ENCODE measurements at regions not wholly inside any gene's neighbourhood (a gene's known extent, or its start where the extent isn't known, plus 50 kb on each side); places are given as distances from the start of the nearest gene placed in this dataset.
"Not testable (repeated sequence)": the region's sequence is repeated elsewhere in the genome, so short reads cannot be mapped to it uniquely, and the experiment has no call there.

DNA sequence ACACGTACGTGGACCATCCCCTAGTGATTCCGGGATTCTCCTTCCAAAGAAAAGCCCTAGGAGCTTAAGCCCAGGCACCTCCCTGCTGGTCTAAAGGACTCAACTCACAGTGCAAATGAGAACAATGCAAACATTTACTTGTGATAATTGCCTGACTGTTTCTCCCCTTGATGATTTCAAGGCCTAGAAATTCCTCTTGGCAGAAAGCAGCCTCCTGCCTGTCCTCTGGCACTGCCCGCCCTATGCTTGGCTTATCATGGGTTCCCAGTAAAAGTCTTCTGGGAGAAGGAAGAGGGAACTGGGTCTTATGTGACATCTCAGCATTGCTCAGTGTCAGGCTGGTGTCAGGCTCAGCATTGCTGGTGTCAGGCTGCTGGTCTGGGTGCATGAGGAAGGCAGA, 351.8 kb downstream of the SHANK2 start:
- Histone ChIP-seq H3K9ac (ENCODE audit: low read length) (no peak overlapping the region), H3K4me1 (ENCODE audit: control insufficient read depth, insufficient read depth, low read length) (no peaks in the 10 kb centered on the region), H3K36me3 (ENCODE audit: control insufficient read depth, insufficient read depth, low read length) (no peaks in the 10 kb centered on the region), H3K27ac (ENCODE audit: low read depth, low read length) (no peak overlapping the region), H3K27me3 (ENCODE audit: control insufficient read depth, insufficient read depth, low read length) (no peaks in the 10 kb centered on the region), H3K4me3 (ENCODE audit: low read depth, low read length) (no peak overlapping the region), H3K9me3 (ENCODE audit: control insufficient read depth, insufficient read depth, low read depth, low read length) (peaks cover 14% of the 10 kb centered on the region; the same call in 1 of the 2 replicates)

- H3K27ac ChIP-seq (ENCODE audit: low read depth, low read length) = no peak overlapping the region
- no peaks in the 10 kb centered on the region for H3K27me3 ChIP-seq (ENCODE audit: control insufficient read depth, insufficient read depth, low read length)
- no peak overlapping the region for H3K9ac ChIP-seq (ENCODE audit: low read length)
- H3K4me1 ChIP-seq (ENCODE audit: control insufficient read depth, insufficient read depth, low read length) = peaks cover 1% of the 10 kb centered on the region; the same call in 1 of the 2 replicates
- H3K4me3 ChIP-seq (ENCODE audit: low read depth, low read length) = no peak overlapping the region
- no peaks in the 10 kb centered on the region for H3K36me3 ChIP-seq (ENCODE audit: control insufficient read depth, insufficient read depth, low read length)
- peaks cover 12% of the 10 kb centered on the region; the same call in 1 of the 2 replicates for H3K9me3 ChIP-seq (ENCODE audit: control insufficient read depth, insufficient read depth, low read depth, low read length)
Observed at GRCh38 chr11:70901951-70902521, 350.3 kb downstream of the SHANK2 start.

DNA sequence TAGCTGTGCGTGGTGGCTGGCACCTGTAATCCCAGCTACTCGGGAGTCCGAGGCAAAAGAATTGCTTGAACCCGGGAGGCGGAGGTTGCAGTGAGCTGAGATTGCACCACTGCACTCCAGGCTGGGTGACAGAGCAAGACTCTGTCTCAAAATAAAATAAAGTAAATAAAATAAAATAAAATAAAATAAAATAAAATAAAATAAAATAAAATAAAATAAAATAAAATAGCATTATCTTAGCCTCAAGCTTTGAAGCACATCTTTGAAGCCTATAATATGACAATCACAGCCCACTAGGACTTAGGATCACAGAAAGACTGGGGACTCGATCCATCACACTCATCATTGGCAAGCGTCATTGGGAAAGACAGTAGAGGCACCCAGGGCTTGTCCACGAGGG, 349.1 kb downstream of the SHANK2 start:
- H3K4me3 ChIP-seq (ENCODE audit: low read depth, low read length); H3K27ac ChIP-seq (ENCODE audit: low read depth, low read length); H3K9me3 ChIP-seq (ENCODE audit: control insufficient read depth, insufficient read depth, low read depth, low read length); H3K4me1 ChIP-seq (ENCODE audit: control insufficient read depth, insufficient read depth, low read length); H3K9ac ChIP-seq (ENCODE audit: low read length); H3K36me3 ChIP-seq (ENCODE audit: control insufficient read depth, insufficient read depth, low read length); H3K27me3 ChIP-seq (ENCODE audit: control insufficient read depth, insufficient read depth, low read length): not testable (repeated sequence)

DNA sequence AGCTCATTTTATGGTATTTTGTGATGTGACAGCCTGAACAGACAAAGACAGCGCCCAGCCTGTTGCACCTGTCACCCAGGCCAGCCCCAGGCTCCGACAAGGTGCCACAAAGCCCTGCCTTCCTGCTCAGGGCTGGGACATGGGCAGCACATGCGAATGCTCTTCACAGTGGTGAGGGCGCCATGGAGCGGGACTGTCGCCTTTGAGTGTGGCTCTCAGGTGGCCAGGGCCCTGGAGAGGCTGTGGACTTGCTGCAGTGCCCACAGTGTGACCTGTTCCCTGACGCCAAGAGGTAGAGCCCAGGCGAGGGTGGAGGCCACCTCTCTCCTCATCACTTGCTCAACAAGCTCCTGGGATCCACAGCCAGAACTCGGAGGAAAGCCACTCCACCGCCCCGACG, 346.3 kb downstream of the SHANK2 start:
- Histone ChIP-seq H3K27ac (ENCODE audit: low read depth, low read length) (no peak overlapping the region), H3K36me3 (ENCODE audit: control insufficient read depth, insufficient read depth, low read length) (no peaks in the 10 kb centered on the region)

DNA sequence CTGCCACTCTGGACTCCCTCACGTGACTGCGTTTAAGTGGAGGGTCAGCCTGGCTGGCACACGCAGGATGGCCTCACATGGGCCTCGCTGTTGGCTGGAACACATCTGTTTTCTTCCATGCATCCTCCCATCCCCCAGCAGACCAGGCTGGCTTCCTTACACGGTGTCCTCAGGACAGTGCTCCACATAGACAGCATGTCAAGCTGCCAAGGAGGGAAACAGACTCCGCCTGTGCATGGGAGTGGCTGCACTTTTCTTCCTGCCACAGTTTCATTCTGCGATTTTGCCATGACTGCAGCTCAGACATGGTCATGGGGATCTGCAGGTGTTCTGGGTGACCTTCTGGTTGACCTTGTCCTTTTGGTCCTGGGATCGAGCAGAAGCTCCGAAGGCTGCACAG, 344.2 kb downstream of the SHANK2 start:
- no peak overlapping the region for H3K4me3 ChIP-seq (ENCODE audit: low read depth, low read length)
- H3K9ac ChIP-seq (ENCODE audit: low read length) = no peak overlapping the region
- H3K4me1 ChIP-seq (ENCODE audit: control insufficient read depth, insufficient read depth, low read length) = peaks cover 2% of the 10 kb centered on the region; the same call in 1 of the 2 replicates
- no peaks in the 10 kb centered on the region for H3K27me3 ChIP-seq (ENCODE audit: control insufficient read depth, insufficient read depth, low read length)
- H3K27ac ChIP-seq (ENCODE audit: low read depth, low read length) = no peak overlapping the region
- H3K36me3 ChIP-seq (ENCODE audit: control insufficient read depth, insufficient read depth, low read length) = no peaks in the 10 kb centered on the region
- H3K9me3 ChIP-seq (ENCODE audit: control insufficient read depth, insufficient read depth, low read depth, low read length) = no peaks in the 10 kb centered on the region

More for the DNA sequence above, 346.3 kb downstream of the SHANK2 start:
- H3K27me3 ChIP-seq (ENCODE audit: control insufficient read depth, insufficient read depth, low read length) = no peaks in the 10 kb centered on the region
- no peak overlapping the region for H3K9ac ChIP-seq (ENCODE audit: low read length)
- peaks cover 2% of the 10 kb centered on the region; the same call in 1 of the 2 replicates for H3K4me1 ChIP-seq (ENCODE audit: control insufficient read depth, insufficient read depth, low read length)
- H3K9me3 ChIP-seq (ENCODE audit: control insufficient read depth, insufficient read depth, low read depth, low read length) = no peaks in the 10 kb centered on the region
- no peak overlapping the region for H3K4me3 ChIP-seq (ENCODE audit: low read depth, low read length)

DNA sequence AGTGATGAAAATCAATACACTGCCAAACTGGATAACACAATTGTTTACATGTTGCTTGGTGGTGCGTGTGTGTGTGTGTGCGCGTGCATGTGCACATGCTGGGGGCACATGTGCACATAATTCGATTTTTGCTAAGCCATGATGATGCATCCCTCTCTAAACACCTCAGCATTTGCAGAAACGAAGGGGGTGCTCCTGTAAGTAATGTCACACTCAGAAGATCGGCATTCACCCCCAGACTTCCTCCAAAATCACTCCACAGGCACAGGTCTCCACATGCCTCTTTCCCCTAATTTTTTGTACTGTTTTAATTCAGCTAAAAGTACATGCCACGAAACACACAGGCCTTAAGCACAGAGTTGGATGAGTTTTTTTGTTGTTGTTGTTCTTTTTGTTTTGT, 341.5 kb downstream of the SHANK2 start:
- H3K4me3 ChIP-seq (ENCODE audit: low read depth, low read length) = no peak overlapping the region
- H3K36me3 ChIP-seq (ENCODE audit: control insufficient read depth, insufficient read depth, low read length) = no peaks in the 10 kb centered on the region
- no peaks in the 10 kb centered on the region for H3K27me3 ChIP-seq (ENCODE audit: control insufficient read depth, insufficient read depth, low read length)
- no peaks in the 10 kb centered on the region for H3K9me3 ChIP-seq (ENCODE audit: control insufficient read depth, insufficient read depth, low read depth, low read length)
- H3K9ac ChIP-seq (ENCODE audit: low read length) = no peak overlapping the region
- peaks cover 9% of the 10 kb centered on the region for H3K4me1 ChIP-seq (ENCODE audit: control insufficient read depth, insufficient read depth, low read length)
- H3K27ac ChIP-seq (ENCODE audit: low read depth, low read length) = no peak overlapping the region

DNA sequence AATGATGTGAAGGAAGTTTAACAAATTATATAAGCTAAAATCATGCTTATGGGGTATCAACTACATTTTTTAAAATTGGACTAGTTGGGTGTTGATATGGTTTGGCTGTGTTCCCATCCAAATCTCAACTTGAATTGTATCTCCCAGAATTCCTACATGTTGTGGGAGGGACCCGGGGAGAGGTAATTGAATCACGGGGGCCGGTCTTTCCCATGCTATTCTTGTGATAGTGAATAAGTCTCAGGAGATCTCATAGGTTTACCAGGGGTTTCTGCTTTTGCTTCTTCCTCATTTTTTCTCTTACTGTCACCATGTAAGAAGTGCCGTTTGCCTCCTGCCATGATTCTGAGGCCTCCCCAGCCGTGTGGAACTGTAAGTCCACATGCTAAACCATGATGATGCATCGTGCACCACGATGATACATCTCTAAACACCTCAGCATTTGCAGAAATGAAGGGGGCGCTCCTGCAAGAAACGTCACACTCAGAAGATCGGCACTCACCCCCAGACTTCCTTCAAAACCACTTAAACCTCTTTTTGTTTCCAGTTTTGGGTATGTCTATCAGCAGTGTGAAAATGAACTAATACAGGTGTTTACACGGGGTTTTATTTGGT, 340.0 kb downstream of the SHANK2 start:
- peaks cover 6% of the 10 kb centered on the region; the same call in 1 of the 2 replicates for H3K4me1 ChIP-seq (ENCODE audit: control insufficient read depth, insufficient read depth, low read length)
- no peaks in the 10 kb centered on the region for H3K36me3 ChIP-seq (ENCODE audit: control insufficient read depth, insufficient read depth, low read length)

DNA sequence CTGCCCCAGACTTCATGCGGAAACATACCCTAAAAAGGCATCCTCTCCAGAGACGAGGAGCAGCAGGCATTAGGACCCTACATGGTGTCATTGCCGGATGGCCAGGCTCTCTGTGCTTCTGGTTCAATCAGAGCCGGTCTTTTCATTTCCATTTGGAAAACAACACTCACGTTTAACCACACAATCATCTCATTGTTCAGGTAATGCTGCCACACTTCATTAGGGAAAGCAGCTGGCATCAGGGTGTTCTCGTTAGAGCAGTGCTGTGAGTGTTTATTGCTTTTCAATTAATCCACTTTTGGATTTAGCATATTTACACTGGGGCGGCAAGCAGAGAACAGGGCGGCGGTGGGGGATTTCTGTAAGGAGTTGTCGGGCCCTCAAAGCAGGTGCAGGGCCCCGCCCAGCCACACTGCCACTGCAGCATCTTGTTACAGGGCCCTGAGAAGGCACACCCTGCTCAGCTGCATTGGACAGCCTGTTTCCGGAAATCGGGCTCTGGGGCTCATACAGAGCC, 338.6 kb downstream of the SHANK2 start:
- H3K9me3 ChIP-seq (ENCODE audit: control insufficient read depth, insufficient read depth, low read depth, low read length) = no peaks in the 10 kb centered on the region
- H3K36me3 ChIP-seq (ENCODE audit: control insufficient read depth, insufficient read depth, low read length) = no peaks in the 10 kb centered on the region
- H3K4me3 ChIP-seq (ENCODE audit: low read depth, low read length) = peak overlapping the region; percentile 44
- H3K27ac ChIP-seq (ENCODE audit: low read depth, low read length) = no peak overlapping the region
- no peak overlapping the region for H3K9ac ChIP-seq (ENCODE audit: low read length)
- peaks cover 6% of the 10 kb centered on the region; the same call in 1 of the 2 replicates for H3K4me1 ChIP-seq (ENCODE audit: control insufficient read depth, insufficient read depth, low read length)
- no peaks in the 10 kb centered on the region for H3K27me3 ChIP-seq (ENCODE audit: control insufficient read depth, insufficient read depth, low read length)

More for the DNA sequence above, 340.0 kb downstream of the SHANK2 start:
- Histone ChIP-seq H3K27ac (ENCODE audit: low read depth, low read length) (no peak overlapping the region), H3K9me3 (ENCODE audit: control insufficient read depth, insufficient read depth, low read depth, low read length) (no peaks in the 10 kb centered on the region), H3K9ac (ENCODE audit: low read length) (no peak overlapping the region), H3K27me3 (ENCODE audit: control insufficient read depth, insufficient read depth, low read length) (no peaks in the 10 kb centered on the region), H3K4me3 (ENCODE audit: low read depth, low read length) (no peak overlapping the region)

DNA sequence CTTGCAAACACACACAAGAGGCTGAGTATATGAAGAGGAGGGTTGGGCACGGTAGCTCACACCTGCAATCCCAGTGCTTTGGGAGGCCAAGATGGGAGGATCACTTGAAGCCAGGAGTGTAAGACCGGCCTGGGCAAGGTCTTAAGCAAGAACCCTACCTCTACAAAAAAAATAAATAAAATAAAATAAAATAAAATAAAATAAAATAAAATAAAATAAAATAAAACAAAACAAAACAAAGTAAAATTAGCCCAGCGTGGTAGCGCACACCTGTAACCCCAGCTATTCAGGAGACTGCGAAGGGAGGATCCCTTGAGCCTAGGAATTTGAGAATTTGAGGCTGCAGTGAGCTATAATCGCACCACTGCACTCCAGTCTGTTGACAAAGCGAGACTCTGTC, 337.9 kb downstream of the SHANK2 start:
- Histone ChIP-seq H3K36me3 (ENCODE audit: control insufficient read depth, insufficient read depth, low read length) (no peaks in the 10 kb centered on the region), H3K4me3 (ENCODE audit: low read depth, low read length) (no peak overlapping the region), H3K4me1 (ENCODE audit: control insufficient read depth, insufficient read depth, low read length) (peaks cover 6% of the 10 kb centered on the region; the same call in 1 of the 2 replicates), H3K9ac (ENCODE audit: low read length) (no peak overlapping the region), H3K27ac (ENCODE audit: low read depth, low read length) (no peak overlapping the region), H3K9me3 (ENCODE audit: control insufficient read depth, insufficient read depth, low read depth, low read length) (no peaks in the 10 kb centered on the region), H3K27me3 (ENCODE audit: control insufficient read depth, insufficient read depth, low read length) (no peaks in the 10 kb centered on the region)

DNA sequence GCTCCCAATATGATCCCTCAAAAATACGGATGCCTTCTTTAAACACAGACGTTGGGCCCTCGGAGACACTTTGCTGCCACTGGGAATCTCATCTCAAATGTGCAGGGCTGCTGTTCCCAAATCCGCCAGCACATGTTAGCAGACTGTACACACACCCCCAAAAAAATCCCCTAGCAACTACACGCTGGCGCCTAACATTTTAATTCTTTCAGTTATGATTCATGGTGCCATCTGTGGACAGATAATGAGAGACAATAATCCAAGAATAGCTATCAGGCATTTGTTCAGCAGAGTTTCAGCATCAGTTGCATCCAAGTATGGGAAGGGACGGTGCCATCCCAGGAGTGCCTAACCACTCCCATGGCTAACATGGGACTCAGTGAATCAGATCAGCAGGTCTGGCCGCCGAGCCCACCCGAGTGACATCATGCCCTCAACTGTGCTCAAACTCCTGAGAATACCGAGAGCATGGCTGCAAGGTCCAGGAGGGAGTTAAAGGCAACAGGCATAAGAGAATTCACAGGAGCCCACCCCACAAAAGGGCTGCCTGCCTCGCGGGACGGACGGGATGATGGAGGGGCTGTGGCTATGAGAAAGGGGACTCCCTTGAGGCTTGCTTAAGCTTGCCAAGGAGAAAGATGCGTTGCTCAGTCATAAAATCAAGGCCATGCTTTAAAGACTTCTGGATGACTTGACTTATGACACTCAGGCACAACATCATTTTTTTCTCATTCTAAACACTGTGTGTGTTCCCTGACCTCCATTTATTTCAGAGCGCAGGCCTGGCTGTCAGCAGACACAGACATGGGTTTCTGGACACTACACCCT, 337.0 kb downstream of the SHANK2 start:
- Histone ChIP-seq H3K27ac (ENCODE audit: low read depth, low read length) (no peak overlapping the region), H3K9me3 (ENCODE audit: control insufficient read depth, insufficient read depth, low read depth, low read length) (no peaks in the 10 kb centered on the region), H3K4me1 (ENCODE audit: control insufficient read depth, insufficient read depth, low read length) (peaks cover 6% of the 10 kb centered on the region; the same call in 1 of the 2 replicates), H3K9ac (ENCODE audit: low read length) (no peak overlapping the region), H3K27me3 (ENCODE audit: control insufficient read depth, insufficient read depth, low read length) (no peaks in the 10 kb centered on the region), H3K4me3 (ENCODE audit: low read depth, low read length) (no peak overlapping the region), H3K36me3 (ENCODE audit: control insufficient read depth, insufficient read depth, low read length) (no peaks in the 10 kb centered on the region)

- Histone ChIP-seq H3K4me1 (ENCODE audit: control insufficient read depth, insufficient read depth, low read length) (peaks cover 6% of the 10 kb centered on the region; the same call in 1 of the 2 replicates), H3K27me3 (ENCODE audit: control insufficient read depth, insufficient read depth, low read length) (no peaks in the 10 kb centered on the region), H3K9ac (ENCODE audit: low read length) (no peak overlapping the region), H3K4me3 (ENCODE audit: low read depth, low read length) (no peak overlapping the region), H3K9me3 (ENCODE audit: control insufficient read depth, insufficient read depth, low read depth, low read length) (peaks cover 5% of the 10 kb centered on the region), H3K36me3 (ENCODE audit: control insufficient read depth, insufficient read depth, low read length) (no peaks in the 10 kb centered on the region), H3K27ac (ENCODE audit: low read depth, low read length) (no peak overlapping the region)
Observed at GRCh38 chr11:70916351-70916750, 336.0 kb downstream of the SHANK2 start.

Data from HUES6 (cell line).